ENCODE measurements at regions not wholly inside any gene's neighbourhood (a gene's known extent, or its start where the extent isn't known, plus 50 kb on each side); places are given as distances from the start of the nearest gene placed in this dataset.
"Not testable (repeated sequence)": the region's sequence is repeated elsewhere in the genome, so short reads cannot be mapped to it uniquely, and the experiment has no call there.

GRCh38 chr7:153564391-153564790, 487.8 kb upstream of the DPP6 start:
- no peaks in the 10 kb centered on the region for H3K27me3 Mint-ChIP-seq (ENCODE audit: insufficient read depth, unreplicated experiment)
- intact Hi-C loops (cut with micrococcal nuclease), result no loop called here
- no peak overlapping the region for H3K4me3 Mint-ChIP-seq (ENCODE audit: unreplicated experiment)
- no peak overlapping the region for H3K27ac Mint-ChIP-seq (ENCODE audit: low read depth, unreplicated experiment)
- no TSS peak for BruUV-seq (replicated peaks)
- no peak for DNase-seq (ENCODE audit: unreplicated experiment)
- no peaks in the 10 kb centered on the region for H3K4me1 Mint-ChIP-seq (ENCODE audit: insufficient read depth, unreplicated experiment)
- ChIA-PET POLR2A (no interaction called here), CTCF (no interaction called here)
- TF ChIP-seq CTCF (IDR thresholded peaks at IDR 0.05; ENCODE audit: unreplicated experiment), result no peak
- peaks cover 38% of the 10 kb centered on the region for H3K9me3 Mint-ChIP-seq (ENCODE audit: unreplicated experiment)
- peaks cover 7% of the 10 kb centered on the region for H3K36me3 Mint-ChIP-seq (ENCODE audit: insufficient read depth, unreplicated experiment)

GRCh38 chr7:153566324-153566723, 485.9 kb upstream of the DPP6 start:
- Mint-ChIP-seq H3K36me3 (ENCODE audit: insufficient read depth, unreplicated experiment) (peaks cover 7% of the 10 kb centered on the region), H3K9me3 (ENCODE audit: unreplicated experiment) (peaks cover 45% of the 10 kb centered on the region), H3K27ac (ENCODE audit: low read depth, unreplicated experiment) (no peak overlapping the region), H3K4me3 (ENCODE audit: unreplicated experiment) (no peak overlapping the region), H3K27me3 (ENCODE audit: insufficient read depth, unreplicated experiment) (no peaks in the 10 kb centered on the region), H3K4me1 (ENCODE audit: insufficient read depth, unreplicated experiment) (no peaks in the 10 kb centered on the region)
- DNase-seq (ENCODE audit: unreplicated experiment), result no peak
- BruUV-seq (replicated peaks), result no TSS peak
- ChIA-PET POLR2A (no interaction called here), CTCF (no interaction called here)
- intact Hi-C loops (cut with micrococcal nuclease), result no loop called here
- TF ChIP-seq CTCF (IDR thresholded peaks at IDR 0.05; ENCODE audit: unreplicated experiment), result no peak

- BruUV-seq (replicated peaks), result no TSS peak
- H3K36me3 Mint-ChIP-seq (ENCODE audit: insufficient read depth, unreplicated experiment), result peaks cover 7% of the 10 kb centered on the region
- DNase-seq (ENCODE audit: unreplicated experiment), result no peak
- no peak for TF ChIP-seq CTCF (IDR thresholded peaks at IDR 0.05; ENCODE audit: unreplicated experiment)
- intact Hi-C loops (cut with micrococcal nuclease), result no loop called here
- H3K27ac Mint-ChIP-seq (ENCODE audit: low read depth, unreplicated experiment), result peak overlapping the region; percentile 46
- ChIA-PET CTCF (no interaction called here), POLR2A (no interaction called here)
- no peaks in the 10 kb centered on the region for H3K4me1 Mint-ChIP-seq (ENCODE audit: insufficient read depth, unreplicated experiment)
- no peak overlapping the region for H3K4me3 Mint-ChIP-seq (ENCODE audit: unreplicated experiment)
- no peaks in the 10 kb centered on the region for H3K27me3 Mint-ChIP-seq (ENCODE audit: insufficient read depth, unreplicated experiment)
- peaks cover 51% of the 10 kb centered on the region for H3K9me3 Mint-ChIP-seq (ENCODE audit: unreplicated experiment)
These were observed 484.8 kb upstream of the DPP6 start for GRCh38 chr7:153567426-153567825.

- H3K36me3 Mint-ChIP-seq (ENCODE audit: insufficient read depth, unreplicated experiment); H3K27me3 Mint-ChIP-seq (ENCODE audit: insufficient read depth, unreplicated experiment); intact Hi-C loops (cut with micrococcal nuclease); CTCF ChIA-PET; H3K4me3 Mint-ChIP-seq (ENCODE audit: unreplicated experiment); H3K4me1 Mint-ChIP-seq (ENCODE audit: insufficient read depth, unreplicated experiment); DNase-seq (ENCODE audit: unreplicated experiment); BruUV-seq (replicated peaks); POLR2A ChIA-PET; H3K27ac Mint-ChIP-seq (ENCODE audit: low read depth, unreplicated experiment): not testable (repeated sequence)
- H3K9me3 Mint-ChIP-seq (ENCODE audit: unreplicated experiment), result peaks cover 60% of the 10 kb centered on the region
These were observed 482.7 kb upstream of the DPP6 start for GRCh38 chr7:153569520-153569919.

GRCh38 chr7:153576096-153576495, 476.1 kb upstream of the DPP6 start:
- no peak for TF ChIP-seq CTCF (IDR thresholded peaks at IDR 0.05; ENCODE audit: unreplicated experiment)
- no peaks in the 10 kb centered on the region for H3K4me1 Mint-ChIP-seq (ENCODE audit: insufficient read depth, unreplicated experiment)
- no TSS peak for BruUV-seq (replicated peaks)
- no peaks in the 10 kb centered on the region for H3K36me3 Mint-ChIP-seq (ENCODE audit: insufficient read depth, unreplicated experiment)
- no peak overlapping the region for H3K27ac Mint-ChIP-seq (ENCODE audit: low read depth, unreplicated experiment)
- DNase-seq (ENCODE audit: unreplicated experiment), result no peak
- peaks cover 49% of the 10 kb centered on the region for H3K9me3 Mint-ChIP-seq (ENCODE audit: unreplicated experiment)
- intact Hi-C loops (cut with micrococcal nuclease), result no loop called here
- H3K27me3 Mint-ChIP-seq (ENCODE audit: insufficient read depth, unreplicated experiment), result no peaks in the 10 kb centered on the region
- H3K4me3 Mint-ChIP-seq (ENCODE audit: unreplicated experiment), result no peak overlapping the region
- ChIA-PET POLR2A (no interaction called here), CTCF (interaction anchor here (0.6 kb wide), 1 partner anchor 13 kb away, joined by 4 read pairs; no protein-coding TSS in a partner anchor)
